ENCODE measurements at regions not wholly inside any gene's neighbourhood (a gene's known extent, or its start where the extent isn't known, plus 50 kb on each side); places are given as distances from the start of the nearest gene placed in this dataset.

DNA sequence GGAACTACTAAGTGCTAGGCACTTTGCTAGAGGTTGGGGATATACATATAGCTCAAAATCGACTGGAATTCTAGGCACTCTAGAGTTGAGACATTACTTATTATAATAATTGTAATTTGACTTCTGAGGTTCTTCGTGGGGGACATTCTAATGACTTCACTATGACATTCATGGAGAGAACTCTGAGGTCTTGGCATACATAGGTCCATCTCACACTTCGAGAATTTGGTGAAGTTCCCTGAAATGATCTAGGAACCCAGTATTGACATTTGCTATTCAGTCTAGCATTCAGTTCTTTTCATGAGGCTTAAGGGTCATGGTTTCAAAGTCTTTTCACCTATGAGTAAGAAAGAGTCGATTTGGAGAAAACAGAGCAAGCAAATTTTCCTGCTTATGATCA is 446.6 kb upstream of the JAG1 start:
- TF ChIP-seq, protein P1, sequence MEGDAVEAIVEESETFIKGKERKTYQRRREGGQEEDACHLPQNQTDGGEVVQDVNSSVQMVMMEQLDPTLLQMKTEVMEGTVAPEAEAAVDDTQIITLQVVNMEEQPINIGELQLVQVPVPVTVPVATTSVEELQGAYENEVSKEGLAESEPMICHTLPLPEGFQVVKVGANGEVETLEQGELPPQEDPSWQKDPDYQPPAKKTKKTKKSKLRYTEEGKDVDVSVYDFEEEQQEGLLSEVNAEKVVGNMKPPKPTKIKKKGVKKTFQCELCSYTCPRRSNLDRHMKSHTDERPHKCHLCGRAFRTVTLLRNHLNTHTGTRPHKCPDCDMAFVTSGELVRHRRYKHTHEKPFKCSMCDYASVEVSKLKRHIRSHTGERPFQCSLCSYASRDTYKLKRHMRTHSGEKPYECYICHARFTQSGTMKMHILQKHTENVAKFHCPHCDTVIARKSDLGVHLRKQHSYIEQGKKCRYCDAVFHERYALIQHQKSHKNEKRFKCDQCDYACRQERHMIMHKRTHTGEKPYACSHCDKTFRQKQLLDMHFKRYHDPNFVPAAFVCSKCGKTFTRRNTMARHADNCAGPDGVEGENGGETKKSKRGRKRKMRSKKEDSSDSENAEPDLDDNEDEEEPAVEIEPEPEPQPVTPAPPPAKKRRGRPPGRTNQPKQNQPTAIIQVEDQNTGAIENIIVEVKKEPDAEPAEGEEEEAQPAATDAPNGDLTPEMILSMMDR (IDR thresholded peaks at IDR 0.05) = no peak
- TF ChIP-seq POLR2AphosphoS5 (IDR thresholded peaks at IDR 0.05) = no peak
